ENCODE measurements at regions not wholly inside any gene's neighbourhood (a gene's known extent, or its start where the extent isn't known, plus 50 kb on each side); places are given as distances from the start of the nearest gene placed in this dataset.
A peak's percentile ranks its signal among the peaks of the same experiment; 100 is the strongest.
"Not testable (repeated sequence)": the region's sequence is repeated elsewhere in the genome, so short reads cannot be mapped to it uniquely, and the experiment has no call there.

GRCh38 chr19:23984911-23985310, 70.2 kb downstream of the ZNF726 start:
- DNase-seq (ENCODE audit: extremely low spot score); POLR2A ChIA-PET: not testable (repeated sequence)
- CTCF ChIA-PET: interaction anchor here (0.6 kb wide), 1 partner anchor 79 kb away, joined by 7 read pairs; no protein-coding TSS in a partner anchor

DNA sequence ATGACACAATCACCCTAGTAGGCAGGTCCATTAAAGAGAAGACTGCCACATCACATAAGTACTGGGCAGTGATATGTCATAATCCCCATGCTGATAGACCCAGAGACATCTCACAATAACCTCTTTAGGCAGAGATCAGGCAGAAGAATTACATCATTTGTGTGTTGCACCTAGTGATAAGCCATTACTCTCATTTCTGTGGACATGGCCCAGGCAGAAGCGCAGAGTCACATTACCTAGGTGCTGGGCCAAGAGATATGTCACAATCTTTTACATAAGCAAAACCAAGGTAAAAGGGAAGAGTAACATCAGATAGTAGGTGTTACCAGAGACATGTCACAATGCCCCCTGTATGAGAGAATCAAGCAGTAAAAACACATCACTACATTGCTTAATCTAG, 71.9 kb downstream of the ZNF726 start:
- no peak for DNase-seq (ENCODE audit: extremely low spot score)
- CTCF ChIA-PET: no interaction called here
- TF ChIP-seq L3MBTL2 (conservative IDR thresholded peaks at IDR 0.05) (no peak), FOXM1 (IDR thresholded peaks at IDR 0.05; ENCODE audit: borderline replicate concordance) (no peak), LEF1 (IDR thresholded peaks at IDR 0.05; ENCODE audit: borderline replicate concordance) (no peak), ELF4 (IDR thresholded peaks at IDR 0.05) (no peak), CTBP1 (IDR thresholded peaks at IDR 0.05; ENCODE audit: borderline replicate concordance) (no peak), SP1 (IDR thresholded peaks at IDR 0.05) (no peak), NFRKB (IDR thresholded peaks at IDR 0.05) (no peak)

GRCh38 chr19:23991170-23991569, 76.5 kb downstream of the ZNF726 start:
- POLR2A ChIA-PET: no interaction called here
- DNase-seq (ENCODE audit: extremely low spot score): no peak
- TF ChIP-seq NFRKB (IDR thresholded peaks at IDR 0.05) (no peak), ZNF384 (IDR thresholded peaks at IDR 0.05) (no peak), TARDBP (IDR thresholded peaks at IDR 0.05) (no peak), FOXM1 (IDR thresholded peaks at IDR 0.05; ENCODE audit: borderline replicate concordance) (no peak), ELF4 (IDR thresholded peaks at IDR 0.05) (no peak), LEF1 (IDR thresholded peaks at IDR 0.05; ENCODE audit: borderline replicate concordance) (no peak), ARNT (IDR thresholded peaks at IDR 0.05) (no peak), CTBP1 (IDR thresholded peaks at IDR 0.05; ENCODE audit: borderline replicate concordance) (no peak), FOXK2 (IDR thresholded peaks at IDR 0.05) (no peak), PKNOX1 (IDR thresholded peaks at IDR 0.05) (no peak)
- CTCF ChIA-PET: no interaction called here

More for the DNA sequence above, 71.9 kb downstream of the ZNF726 start:
- POLR2A ChIA-PET: no interaction called here

DNA sequence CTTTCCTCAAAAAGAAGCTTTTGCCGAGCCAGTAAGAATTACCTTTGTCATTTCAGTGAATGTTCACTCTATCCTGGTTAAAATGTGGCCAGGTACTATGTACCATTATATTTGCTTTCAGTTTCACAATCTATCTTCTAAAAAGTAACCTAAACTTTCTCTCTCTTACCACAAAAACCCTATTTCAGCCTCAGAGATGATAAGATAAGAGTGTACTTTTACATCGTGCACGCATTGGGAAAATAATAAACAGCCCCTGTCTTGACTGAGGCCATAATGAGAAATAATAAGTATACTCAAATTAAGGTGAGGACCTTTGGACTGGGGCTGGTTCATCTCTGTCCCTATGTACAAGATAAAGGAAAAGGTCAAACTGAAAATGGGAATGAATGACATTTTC, 77.7 kb downstream of the ZNF726 start:
- TF ChIP-seq SUZ12 (IDR thresholded peaks at IDR 0.05) (no peak), FOXM1 (IDR thresholded peaks at IDR 0.05; ENCODE audit: borderline replicate concordance) (no peak), CTBP1 (IDR thresholded peaks at IDR 0.05; ENCODE audit: borderline replicate concordance) (no peak), NFRKB (IDR thresholded peaks at IDR 0.05) (no peak), FOXA1 (IDR thresholded peaks at IDR 0.05) (no peak), ARNT (IDR thresholded peaks at IDR 0.05) (no peak), BHLHE40 (IDR thresholded peaks at IDR 0.05; ENCODE audit: borderline replicate concordance) (no peak), ELF4 (IDR thresholded peaks at IDR 0.05) (no peak), HDGF (IDR thresholded peaks at IDR 0.05; ENCODE audit: borderline replicate concordance) (no peak)
- ChIA-PET CTCF (no interaction called here), POLR2A (no interaction called here)
- no peak for DNase-seq (ENCODE audit: extremely low spot score)

GRCh38 chr19:23993440-23993839, 78.8 kb downstream of the ZNF726 start:
- TF ChIP-seq ELF4 (IDR thresholded peaks at IDR 0.05) (no peak), SP1 (IDR thresholded peaks at IDR 0.05) (no peak), FOXM1 (IDR thresholded peaks at IDR 0.05; ENCODE audit: borderline replicate concordance) (no peak), FOXK2 (IDR thresholded peaks at IDR 0.05) (no peak), CTBP1 (IDR thresholded peaks at IDR 0.05; ENCODE audit: borderline replicate concordance) (no peak), L3MBTL2 (conservative IDR thresholded peaks at IDR 0.05) (no peak), NFRKB (IDR thresholded peaks at IDR 0.05) (no peak), PKNOX1 (IDR thresholded peaks at IDR 0.05) (no peak), LEF1 (IDR thresholded peaks at IDR 0.05; ENCODE audit: borderline replicate concordance) (no peak)
- ChIA-PET POLR2A (no interaction called here), CTCF (no interaction called here)
- no peak for DNase-seq (ENCODE audit: extremely low spot score)

DNA sequence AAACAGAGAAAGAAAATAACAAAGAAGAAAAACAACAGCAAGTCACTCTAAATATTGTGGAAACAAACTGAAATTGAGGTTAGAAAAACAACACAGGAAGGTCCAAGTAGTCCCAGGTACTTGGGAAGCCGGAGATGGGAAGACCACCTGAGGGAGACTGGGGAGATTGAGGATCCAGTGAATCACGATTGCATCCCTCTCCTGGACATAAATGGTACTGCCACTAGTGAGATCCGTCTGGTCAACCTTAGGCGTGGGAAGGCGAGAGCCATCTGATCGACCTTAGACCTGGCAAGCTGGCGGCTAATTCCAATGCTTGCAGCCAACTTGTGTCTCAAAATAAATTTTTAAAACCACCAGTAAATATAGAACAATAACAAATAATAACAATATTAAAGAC, 81.9 kb downstream of the ZNF726 start:
- peak; percentile 42 for DNase-seq (ENCODE audit: extremely low spot score)
- POLR2A ChIA-PET: no interaction called here
- CTCF ChIA-PET: no interaction called here
- TF ChIP-seq TARDBP (IDR thresholded peaks at IDR 0.05) (no peak), FOXA1 (IDR thresholded peaks at IDR 0.05) (no peak), SUZ12 (IDR thresholded peaks at IDR 0.05) (no peak), SP1 (IDR thresholded peaks at IDR 0.05) (no peak), CTBP1 (IDR thresholded peaks at IDR 0.05; ENCODE audit: borderline replicate concordance) (no peak), PKNOX1 (IDR thresholded peaks at IDR 0.05) (no peak), ELF4 (IDR thresholded peaks at IDR 0.05) (no peak)

DNA sequence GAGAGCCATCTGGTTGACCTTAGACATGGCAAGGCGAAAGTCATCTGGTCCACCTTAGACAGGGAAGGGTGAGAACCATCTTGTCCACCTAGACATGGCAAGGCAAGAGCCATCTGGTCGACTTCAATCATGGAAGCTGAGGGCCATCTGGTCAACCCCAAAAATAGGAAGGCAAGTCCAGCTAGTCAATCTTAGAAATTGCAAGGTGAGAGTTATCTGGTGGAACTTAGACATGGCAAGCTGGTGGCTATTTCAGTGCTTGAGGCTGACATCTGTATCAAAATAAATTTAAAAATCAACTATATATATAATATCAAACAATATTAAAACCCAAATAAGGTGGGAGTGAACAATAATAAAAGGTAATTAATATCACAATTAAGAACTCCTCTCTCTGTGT, 83.9 kb downstream of the ZNF726 start:
- TF ChIP-seq PKNOX1 (IDR thresholded peaks at IDR 0.05) (no peak), ZNF384 (IDR thresholded peaks at IDR 0.05) (no peak), SP1 (IDR thresholded peaks at IDR 0.05) (no peak), HDGF (IDR thresholded peaks at IDR 0.05; ENCODE audit: borderline replicate concordance) (no peak), FOXA1 (IDR thresholded peaks at IDR 0.05) (no peak), NFRKB (IDR thresholded peaks at IDR 0.05) (no peak), LEF1 (IDR thresholded peaks at IDR 0.05; ENCODE audit: borderline replicate concordance) (no peak), ELF4 (IDR thresholded peaks at IDR 0.05) (no peak), CTBP1 (IDR thresholded peaks at IDR 0.05; ENCODE audit: borderline replicate concordance) (no peak), L3MBTL2 (conservative IDR thresholded peaks at IDR 0.05) (no peak), FOXM1 (IDR thresholded peaks at IDR 0.05; ENCODE audit: borderline replicate concordance) (no peak), ARNT (IDR thresholded peaks at IDR 0.05) (no peak), TARDBP (IDR thresholded peaks at IDR 0.05) (no peak), SUZ12 (IDR thresholded peaks at IDR 0.05) (no peak), FOXK2 (IDR thresholded peaks at IDR 0.05) (no peak), BHLHE40 (IDR thresholded peaks at IDR 0.05; ENCODE audit: borderline replicate concordance) (no peak)
- CTCF ChIA-PET: no interaction called here
- POLR2A ChIA-PET: no interaction called here
- no peak for DNase-seq (ENCODE audit: extremely low spot score)

Data from HEK293T (cell line).